H1 (cell line): ENCODE measurements at regions not wholly inside any gene's neighbourhood (a gene's known extent, or its start where the extent isn't known, plus 50 kb on each side); places are given as distances from the start of the nearest gene placed in this dataset.
"Not testable (repeated sequence)": the region's sequence is repeated elsewhere in the genome, so short reads cannot be mapped to it uniquely, and the experiment has no call there.

ENCODE experiments used
- CTCF ChIA-PET: fragments of 300-600 bp; sonication (Branson Sonifier 250); formaldehyde crosslinking; loops from one replicate; lab custom pipeline; 2021; ENCODE audit not compliant: partially characterized antibody; lab: Charles Lee
- POLR2A ChIA-PET: fragments of 300-600 bp; sonication (Branson Sonifier 250); formaldehyde crosslinking; loops from one replicate; lab custom pipeline; 2021; ENCODE audit warnings: inconsistent platforms; ENCODE audit not compliant: partially characterized antibody; lab: Charles Lee
- DNase-seq, 2 experiments: peaks; one replicate each; pipeline versions ENCODE4 v3.0.0 to v3.0.0-alpha.2; 2010 to 2022; ENCODE audit warnings: low spot score in 2 of 2, low read depth in 1 of 2, mixed read lengths in 1 of 2
- FAIRE-seq: peaks from 2 replicates; lab custom pipeline; 2011; peaks lifted over from hg19 to GRCh38; lab: Jason Lieb, UNC
- H2AFZ ChIP-seq: 2 replicates; pipeline ENCODE4 v1.8.1; 2012; ENCODE audit warnings: low read length, inconsistent platforms
- H2AK5ac ChIP-seq: 2 replicates; pipeline ENCODE4 v1.6.1; 2013; ENCODE audit warnings: low read depth, low read length
- H2BK120ac ChIP-seq: replicated peaks from 2 replicates; pipeline ENCODE3; 2013; ENCODE audit warnings: low read depth, low read length, inconsistent platforms
- H2BK12ac ChIP-seq: 2 replicates; pipeline ENCODE4 v1.6.1; 2013; ENCODE audit warnings: low read depth, low read length
- H2BK15ac ChIP-seq: 2 replicates; pipeline ENCODE4 v1.6.1; 2013; ENCODE audit warnings: low read length
- H2BK20ac ChIP-seq: 2 replicates; pipeline ENCODE4 v1.6.1; 2013; ENCODE audit warnings: low read length
- H2BK5ac ChIP-seq: 2 replicates; pipeline ENCODE4 v1.6.1; 2013; ENCODE audit warnings: low read depth, low read length
- H3K14ac ChIP-seq: 2 replicates; pipeline ENCODE4 v1.6.1; 2013; ENCODE audit warnings: inconsistent platforms; ENCODE audit not compliant: insufficient read length
- H3K18ac ChIP-seq: 2 replicates; pipeline ENCODE4 v1.6.1; 2013; ENCODE audit warnings: low read length; ENCODE audit errors: extremely low read depth
- H3K23ac ChIP-seq: 2 replicates; pipeline ENCODE4 v1.6.1; 2013; ENCODE audit warnings: inconsistent platforms; ENCODE audit not compliant: insufficient read length
- H3K23me2 ChIP-seq: 2 replicates; pipeline ENCODE4 v1.6.1; 2013; ENCODE audit warnings: low read depth, low read length
- H3K27ac ChIP-seq: 2 replicates; pipeline ENCODE4 v1.6.1; 2011; ENCODE audit warnings: low read depth, low read length, inconsistent platforms
- H3K27me3 ChIP-seq, 4 experiments: replicated peaks in 1 of 4; 1 replicate in 1 of 4; 2 replicates in 3 of 4; pipeline versions ENCODE4 v1.6.1 to v1.8.1; 2011 to 2013; ENCODE audit warnings: low read length in 3 of 4, mild to moderate bottlenecking in 3 of 4, inconsistent platforms in 2 of 4, mixed read lengths in 2 of 4, moderate library complexity in 1 of 4; ENCODE audit not compliant: control insufficient read depth in 3 of 4, insufficient read depth in 3 of 4; ENCODE audit errors: extremely low read depth in 1 of 4
- H3K36me3 ChIP-seq, 4 experiments: 2 replicates each; pipeline versions ENCODE4 v1.6.1 to v1.8.1; 2011 to 2013; ENCODE audit warnings: mild to moderate bottlenecking in 4 of 4, low read length in 3 of 4, moderate library complexity in 2 of 4, control low read depth in 1 of 4, inconsistent platforms in 1 of 4; ENCODE audit not compliant: insufficient read depth in 4 of 4, control insufficient read depth in 2 of 4
- H3K4ac ChIP-seq: replicated peaks from 2 replicates; pipeline ENCODE3; 2013; ENCODE audit warnings: low read length, low read depth, mixed read lengths, inconsistent platforms; ENCODE audit not compliant: insufficient read length
- H3K4me1 ChIP-seq, 4 experiments: replicated peaks in 1 of 4; 1 replicate in 1 of 4; 2 replicates in 3 of 4; pipeline versions ENCODE4 v1.6.1 to v1.8.1; 2011 to 2013; ENCODE audit warnings: low read length in 3 of 4, inconsistent platforms in 2 of 4, mixed read lengths in 1 of 4; ENCODE audit not compliant: insufficient read depth in 4 of 4, control insufficient read depth in 3 of 4
- H3K4me2 ChIP-seq, 2 experiments: 2 replicates each; pipeline versions ENCODE4 v1.6.1 to v1.8.1; 2011 to 2013; ENCODE audit warnings: low read depth in 2 of 2, low read length in 2 of 2, control low read depth in 1 of 2, inconsistent platforms in 1 of 2, mild to moderate bottlenecking in 1 of 2; ENCODE audit not compliant: insufficient read depth in 1 of 2
- H3K4me3 ChIP-seq, 4 experiments: fragments of 200-600, 300-600 bp in 1 of 4; sonication (generic), shearing (Covaris generic), sonication (Bioruptor Twin) in 1 of 4; 2 replicates each; pipeline versions ENCODE4 v1.5.1 to v1.8.1; 2011 to 2016; ENCODE audit warnings: low read length in 4 of 4, low read depth in 3 of 4, control low read depth in 2 of 4, inconsistent platforms in 2 of 4, mild to moderate bottlenecking in 2 of 4, mixed read lengths in 1 of 4, moderate library complexity in 1 of 4; ENCODE audit not compliant: insufficient read depth in 2 of 4; ENCODE audit errors: extremely low read depth in 1 of 4
- H3K56ac ChIP-seq: replicated peaks from 2 replicates; pipeline ENCODE3; 2013; ENCODE audit warnings: low read depth, mild to moderate bottlenecking, mixed read lengths, low read length, inconsistent platforms; ENCODE audit not compliant: insufficient read length
- H3K79me1 ChIP-seq: 2 replicates; pipeline ENCODE4 v1.6.1; 2013; ENCODE audit warnings: low read depth, low read length, control low read depth
- H3K79me2 ChIP-seq, 2 experiments: 2 replicates each; pipeline versions ENCODE4 v1.6.1 to v1.8.1; 2012 to 2013; ENCODE audit warnings: low read length in 2 of 2, mild to moderate bottlenecking in 2 of 2, inconsistent platforms in 1 of 2; ENCODE audit not compliant: insufficient read depth in 2 of 2, control insufficient read depth in 1 of 2
- H3K9ac ChIP-seq, 4 experiments: replicated peaks in 1 of 4; 1 replicate in 1 of 4; 2 replicates in 3 of 4; pipeline versions ENCODE4 v1.6.1 to v1.8.1; 2011 to 2013; ENCODE audit warnings: low read depth in 3 of 4, low read length in 3 of 4, control low read depth in 2 of 4, mild to moderate bottlenecking in 2 of 4, moderate library complexity in 2 of 4, inconsistent platforms in 1 of 4; ENCODE audit errors: extremely low read depth in 1 of 4
- H3K9me3 ChIP-seq, 2 experiments: 2 replicates each; pipeline versions ENCODE4 v1.6.1 to v1.8.1; 2012 to 2013; ENCODE audit warnings: mild to moderate bottlenecking in 2 of 2, moderate library complexity in 2 of 2, control low read depth in 1 of 2, inconsistent platforms in 1 of 2, low read depth in 1 of 2, low read length in 1 of 2, mixed read lengths in 1 of 2; ENCODE audit not compliant: insufficient read depth in 2 of 2
- H4K20me1 ChIP-seq, 2 experiments: replicated peaks in 1 of 2; 2 replicates each; pipeline versions ENCODE3 to v1.8.1; 2011 to 2013; ENCODE audit warnings: inconsistent platforms in 2 of 2, low read length in 2 of 2, mild to moderate bottlenecking in 1 of 2; ENCODE audit not compliant: insufficient read depth in 2 of 2, control insufficient read depth in 1 of 2
- H4K5ac ChIP-seq: 2 replicates; pipeline ENCODE4 v1.6.1; 2013; ENCODE audit warnings: low read length, low read depth, mixed read lengths, inconsistent platforms; ENCODE audit not compliant: insufficient read length
- H4K8ac ChIP-seq: 2 replicates; pipeline ENCODE4 v1.8.0; 2013; ENCODE audit warnings: mild to moderate bottlenecking, moderate library complexity, low read length, inconsistent platforms; ENCODE audit not compliant: insufficient read depth; ENCODE audit errors: extremely low read depth
- H4K91ac ChIP-seq: replicated peaks from 2 replicates; pipeline ENCODE3; 2013; ENCODE audit warnings: low read length, mixed read lengths, inconsistent platforms; ENCODE audit not compliant: insufficient read length
- WGBS, 2 experiments: shearing (Covaris generic) in 1 of 2; methylation state at CpG; one replicate each; pipeline versions ENCODE4 v1.1.6 to v1.1.7; 2013 to 2015; ENCODE audit warnings: low lambda C conversion rate in 2 of 2, mixed read lengths in 2 of 2, inconsistent platforms in 1 of 2, low coverage in 1 of 2, missing lambda C conversion rate in 1 of 2; ENCODE audit not compliant: insufficient replicate concordance in 2 of 2, insufficient coverage in 1 of 2, insufficient read length in 1 of 2; ENCODE audit errors: extremely low coverage in 1 of 2, missing lambda C conversion rate in 1 of 2; 5-methylcytosine and 5-hydroxymethylcytosine counted together

GRCh38 chrX:91318870-91319269 is 115.8 kb upstream of the PABPC5 start:
- H2BK120ac ChIP-seq, H3K36me3 ChIP-seq, H2BK12ac ChIP-seq, H2AFZ ChIP-seq, FAIRE-seq, H4K20me1 ChIP-seq, POLR2A ChIA-PET, H2BK5ac ChIP-seq, H3K79me1 ChIP-seq, H3K14ac ChIP-seq, H4K91ac ChIP-seq, H3K4ac ChIP-seq, H2BK20ac ChIP-seq, H2BK15ac ChIP-seq, H4K8ac ChIP-seq, H3K79me2 ChIP-seq, H3K4me2 ChIP-seq, H3K18ac ChIP-seq, H3K23me2 ChIP-seq, H3K23ac ChIP-seq, H2AK5ac ChIP-seq, H3K27ac ChIP-seq, H3K4me3 ChIP-seq, H3K9me3 ChIP-seq, H4K5ac ChIP-seq, CTCF ChIA-PET, H3K27me3 ChIP-seq, H3K56ac ChIP-seq, H3K9ac ChIP-seq, H3K4me1 ChIP-seq, DNase-seq: not testable (repeated sequence)
- WGBS, 2 experiments: 100% methylated on average over 2 of the region's 2 CpGs; no CpG with 5 or more reads in 1 of the 2 experiments
